WTC11 (cell line): ENCODE measurements at regions not wholly inside any gene's neighbourhood (a gene's known extent, or its start where the extent isn't known, plus 50 kb on each side); places are given as distances from the start of the nearest gene placed in this dataset.

Source experiments
- ATAC-seq: fragments of 200-7000 bp; cut with Tn5 transposase; 2 replicates; pipeline ENCODE4 v1.10.0; 2021; ENCODE audit warnings: mild to moderate bottlenecking, moderate library complexity
- CTCF ChIA-PET: fragments of 300-600 bp; sonication (Branson Sonifier 250); formaldehyde crosslinking; loops from one replicate; lab custom pipeline; 2021; ENCODE audit warnings: antibody characterized with exemption; lab: Charles Lee
- POLR2A ChIA-PET: fragments of 350-600 bp; sonication (Branson Sonifier 250); formaldehyde crosslinking; loops from one replicate; lab custom pipeline; 2021; ENCODE audit warnings: antibody characterized with exemption; lab: Charles Lee
- DNase-seq: peaks from one replicate; pipeline ENCODE4 v3.0.0; 2021; ENCODE audit warnings: low spot score
- H3K27ac Mint-ChIP-seq: 2 replicates; pipeline ENCODE4 v1.8.0; 2021; ENCODE audit warnings: mixed read lengths
- H3K27me3 Mint-ChIP-seq: 2 replicates; pipeline ENCODE4 v1.8.0; 2021; ENCODE audit warnings: low read depth, mild to moderate bottlenecking, moderate library complexity, mixed read lengths
- H3K36me3 Mint-ChIP-seq: 2 replicates; pipeline ENCODE4 v1.8.0; 2021; ENCODE audit warnings: mixed read lengths
- H3K4me1 Mint-ChIP-seq: 2 replicates; pipeline ENCODE4 v1.8.0; 2022; ENCODE audit warnings: mixed read lengths
- H3K4me3 Mint-ChIP-seq: 2 replicates; pipeline ENCODE4 v1.8.0; 2021; ENCODE audit warnings: mild to moderate bottlenecking, moderate library complexity, mixed read lengths
- H3K9me3 Mint-ChIP-seq: 2 replicates; pipeline ENCODE4 v1.8.0; 2021; ENCODE audit warnings: mixed read lengths
- CREB1 ChIP-seq: sonication (generic); formaldehyde crosslinking; IDR thresholded peaks from 2 replicates; pipeline ENCODE4 v1.8.0; 2023; ENCODE audit warnings: mild to moderate bottlenecking, missing genetic modification reagents
- E2F4 ChIP-seq: sonication (generic); formaldehyde crosslinking; IDR thresholded peaks from 2 replicates; pipeline ENCODE4 v1.8.1; 2022; ENCODE audit warnings: low read depth, mild to moderate bottlenecking, moderate library complexity, missing genetic modification reagents, borderline replicate concordance
- ELF4 ChIP-seq: sonication (generic); formaldehyde crosslinking; IDR thresholded peaks from 2 replicates; pipeline ENCODE4 v1.8.1; 2022; ENCODE audit warnings: low read depth, mild to moderate bottlenecking, moderate library complexity, missing genetic modification reagents
- ERG ChIP-seq: fragments of 250-450 bp; sonication (Bioruptor Pico); IDR thresholded peaks from 2 replicates; pipeline ENCODE4 v1.8.0; 2021; ENCODE audit warnings: mild to moderate bottlenecking
- ESRRA ChIP-seq: sonication (generic); formaldehyde crosslinking; IDR thresholded peaks from 2 replicates; pipeline ENCODE4 v1.8.1; 2022; ENCODE audit warnings: mild to moderate bottlenecking, missing genetic modification reagents, borderline replicate concordance
- FOXP4 ChIP-seq: sonication (generic); formaldehyde crosslinking; IDR thresholded peaks from 2 replicates; pipeline ENCODE4 v1.8.0; 2022; ENCODE audit warnings: mild to moderate bottlenecking, missing genetic modification reagents
- GRHL2 ChIP-seq: fragments of 250-450 bp; sonication (Bioruptor Pico); IDR thresholded peaks from 2 replicates; pipeline ENCODE4 v1.8.0; 2022; ENCODE audit warnings: mild to moderate bottlenecking, moderate library complexity; ENCODE audit not compliant: insufficient replicate concordance, severe bottlenecking
- IRF2 ChIP-seq: sonication (generic); formaldehyde crosslinking; IDR thresholded peaks from 2 replicates; pipeline ENCODE4 v1.8.0; 2022; ENCODE audit warnings: low read depth, missing genetic modification reagents, borderline replicate concordance
- JAZF1 ChIP-seq: fragments of 250-450 bp; sonication (Bioruptor Pico); IDR thresholded peaks from 2 replicates; pipeline ENCODE4 v1.9.0; 2021; ENCODE audit warnings: moderate library complexity, mild to moderate bottlenecking, inconsistent platforms
- MYBL2 ChIP-seq: sonication (generic); formaldehyde crosslinking; IDR thresholded peaks from 2 replicates; pipeline ENCODE4 v1.8.1; 2023; ENCODE audit warnings: mild to moderate bottlenecking, moderate library complexity, missing genetic modification reagents
- NFE2L1 ChIP-seq: sonication (generic); formaldehyde crosslinking; IDR thresholded peaks from 2 replicates; pipeline ENCODE4 v1.8.1; 2023; ENCODE audit warnings: missing genetic modification reagents
- NR2C2 ChIP-seq: sonication (generic); formaldehyde crosslinking; IDR thresholded peaks from 2 replicates; pipeline ENCODE4 v1.8.0; 2022; ENCODE audit warnings: mild to moderate bottlenecking, missing genetic modification reagents
- PRDM15 ChIP-seq: sonication (generic); formaldehyde crosslinking; IDR thresholded peaks from 2 replicates; pipeline ENCODE4 v1.8.0; 2022; ENCODE audit warnings: missing genetic modification reagents
- PRRX2 ChIP-seq: fragments of 250-450 bp; sonication (Bioruptor Pico); IDR thresholded peaks from 2 replicates; pipeline ENCODE4 v1.8.0; 2021; ENCODE audit warnings: mild to moderate bottlenecking
- RELA ChIP-seq: sonication (generic); formaldehyde crosslinking; IDR thresholded peaks from 2 replicates; pipeline ENCODE4 v1.8.1; 2022; ENCODE audit warnings: missing genetic modification reagents, mild to moderate bottlenecking, borderline replicate concordance
- RORB ChIP-seq: fragments of 250-450 bp; sonication (Bioruptor Pico); IDR thresholded peaks from 2 replicates; pipeline ENCODE4 v1.9.0; 2021; ENCODE audit warnings: mild to moderate bottlenecking
- SMAD3 ChIP-seq: sonication (generic); formaldehyde crosslinking; IDR thresholded peaks from 2 replicates; pipeline ENCODE4 v1.8.0; 2022; ENCODE audit warnings: missing genetic modification reagents, mild to moderate bottlenecking, borderline replicate concordance
- SOX15 ChIP-seq: fragments of 250-450 bp; sonication (Bioruptor Pico); IDR thresholded peaks from 2 replicates; pipeline ENCODE4 v1.9.0; 2021; ENCODE audit warnings: mild to moderate bottlenecking
- TEAD4 ChIP-seq: sonication (generic); formaldehyde crosslinking; IDR thresholded peaks from 2 replicates; pipeline ENCODE4 v1.8.0; 2022; ENCODE audit warnings: mild to moderate bottlenecking, missing genetic modification reagents
- ZBTB21 ChIP-seq: sonication (generic); formaldehyde crosslinking; IDR thresholded peaks from 2 replicates; pipeline ENCODE4 v1.8.1; 2023; ENCODE audit warnings: mild to moderate bottlenecking, missing genetic modification reagents, borderline replicate concordance
- ZBTB43 ChIP-seq: sonication (generic); formaldehyde crosslinking; IDR thresholded peaks from 2 replicates; pipeline ENCODE4 v1.8.1; 2023; ENCODE audit warnings: mild to moderate bottlenecking, missing genetic modification reagents
- ZNF121 ChIP-seq: sonication (generic); formaldehyde crosslinking; IDR thresholded peaks from 2 replicates; pipeline ENCODE4 v1.8.0; 2023; ENCODE audit warnings: missing genetic modification reagents
- ZNF138 ChIP-seq: sonication (generic); formaldehyde crosslinking; conservative IDR thresholded peaks from 2 replicates; pipeline ENCODE4 v1.8.1; 2022; ENCODE audit warnings: mild to moderate bottlenecking, moderate library complexity, missing genetic modification reagents
- ZNF232 ChIP-seq: sonication (generic); formaldehyde crosslinking; IDR thresholded peaks from 2 replicates; pipeline ENCODE4 v1.8.0; 2022; ENCODE audit warnings: mild to moderate bottlenecking, missing genetic modification reagents
- ZNF396 ChIP-seq: fragments of 250-450 bp; sonication (Bioruptor Pico); IDR thresholded peaks from 2 replicates; pipeline ENCODE4 v1.8.0; 2021; ENCODE audit warnings: mild to moderate bottlenecking, moderate library complexity, borderline replicate concordance
- ZNF425 ChIP-seq: fragments of 250-450 bp; sonication (Bioruptor Pico); conservative IDR thresholded peaks from 2 replicates; pipeline ENCODE4 v1.9.0; 2021; ENCODE audit warnings: mild to moderate bottlenecking

GRCh38 chr15:91523596-91523995 is 329.9 kb upstream of the SLCO3A1 start:
- Mint-ChIP-seq H3K36me3 (peaks cover 27% of the 10 kb centered on the region), H3K27me3 (peaks cover 22% of the 10 kb centered on the region), H3K9me3 (peaks cover 42% of the 10 kb centered on the region), H3K4me1 (no peaks in the 10 kb centered on the region), H3K27ac (no peak overlapping the region), H3K4me3 (no peak overlapping the region)
- ATAC-seq, result no peak
- no peak for DNase-seq
- ChIA-PET CTCF (no interaction called here), POLR2A (no interaction called here)
- no peak for TF ChIP-seq CREB1 (CRISPR knock-in tag)
- TF ChIP-seq ZNF425 (CRISPR knock-in tag), result no peak
- no peak for TF ChIP-seq ZBTB21 (CRISPR knock-in tag)
- TF ChIP-seq SOX15, result no peak
- no peak for TF ChIP-seq RELA (CRISPR knock-in tag)
- TF ChIP-seq SMAD3 (CRISPR knock-in tag), result no peak
- TF ChIP-seq ERG (CRISPR knock-in tag), result no peak
- TF ChIP-seq RORB (CRISPR knock-in tag), result no peak
- TF ChIP-seq ELF4, result no peak

GRCh38 chr15:91524534-91524933 is 329.0 kb upstream of the SLCO3A1 start:
- Mint-ChIP-seq H3K27me3 (peaks cover 16% of the 10 kb centered on the region; the same call in 1 of the 2 replicates), H3K4me3 (no peak overlapping the region), H3K4me1 (no peaks in the 10 kb centered on the region), H3K36me3 (peaks cover 27% of the 10 kb centered on the region), H3K9me3 (peaks cover 42% of the 10 kb centered on the region), H3K27ac (no peak overlapping the region)
- ATAC-seq (no peak), DNase-seq (no peak)
- CTCF ChIA-PET, result no interaction called here
- POLR2A ChIA-PET, result no interaction called here
- TF ChIP-seq PRRX2 (CRISPR knock-in tag) (no peak), E2F4 (no peak), IRF2 (CRISPR knock-in tag) (no peak), ZNF138 (CRISPR knock-in tag) (no peak), TEAD4 (CRISPR knock-in tag) (no peak), NFE2L1 (CRISPR knock-in tag) (no peak), ESRRA (no peak), ZNF121 (no peak), ZNF232 (CRISPR knock-in tag) (no peak), ZBTB43 (CRISPR knock-in tag) (no peak), ZNF396 (CRISPR knock-in tag) (no peak), JAZF1 (CRISPR knock-in tag) (no peak), FOXP4 (CRISPR knock-in tag) (no peak), MYBL2 (CRISPR knock-in tag) (no peak), NR2C2 (CRISPR knock-in tag) (no peak), GRHL2 (CRISPR knock-in tag) (no peak), PRDM15 (CRISPR knock-in tag) (no peak)
